GM12872 (cell line): ENCODE measurements at regions not wholly inside any gene's neighbourhood (a gene's known extent, or its start where the extent isn't known, plus 50 kb on each side); places are given as distances from the start of the nearest gene placed in this dataset.

ENCODE experiments used
- CTCF ChIP-seq: IDR thresholded peaks from 3 replicates; pipeline ENCODE4 v1.5.1; 2011; ENCODE audit warnings: low read depth, mild to moderate bottlenecking, low read length, moderate library complexity; ENCODE audit not compliant: insufficient read depth

- TF ChIP-seq CTCF: no peak
These were observed 151.9 kb upstream of the ZNF184 start for GRCh38 chr6:27624694-27625262.

- no peak for TF ChIP-seq CTCF
These were observed 150.2 kb upstream of the ZNF184 start for GRCh38 chr6:27623103-27623502.

GRCh38 chr6:27619436-27619835 is 146.5 kb upstream of the ZNF184 start:
- TF ChIP-seq CTCF: no peak

GRCh38 chr6:27617700-27618689 is 145.1 kb upstream of the ZNF184 start:
- TF ChIP-seq CTCF: no peak

- TF ChIP-seq CTCF: no peak
These were observed 144.3 kb upstream of the ZNF184 start for GRCh38 chr6:27617046-27617687.

GRCh38 chr6:27616328-27617045 is 143.6 kb upstream of the ZNF184 start:
- no peak for TF ChIP-seq CTCF

- no peak for TF ChIP-seq CTCF
These were observed 138.5 kb upstream of the ZNF184 start for GRCh38 chr6:27611451-27611850.
